Neutrophil (primary cell): ENCODE measurements at regions not wholly inside any gene's neighbourhood (a gene's known extent, or its start where the extent isn't known, plus 50 kb on each side); places are given as distances from the start of the nearest gene placed in this dataset.
"Not testable (repeated sequence)": the region's sequence is repeated elsewhere in the genome, so short reads cannot be mapped to it uniquely, and the experiment has no call there.

Source experiments
- H3K27ac ChIP-seq: fragments of 200-600 bp; sonication (generic); 2 replicates; pipeline ENCODE4 v1.5.1; 2016; ENCODE audit warnings: mild to moderate bottlenecking, moderate library complexity
- H3K27me3 ChIP-seq: fragments of 200-600 bp; sonication (generic); 2 replicates; pipeline ENCODE4 v1.6.0; 2016; ENCODE audit warnings: mild to moderate bottlenecking
- H3K36me3 ChIP-seq: fragments of 200-600 bp; sonication (generic); 2 replicates; pipeline ENCODE4 v1.5.1; 2017
- H3K4me1 ChIP-seq, 2 experiments: fragments of 200-600 bp in 1 of 2; sonication (generic) in 1 of 2; 1 replicate in 1 of 2; 2 replicates in 1 of 2; pipeline versions ENCODE4 v1.5.1 to v1.6.1; 2013 to 2016; ENCODE audit warnings: low read depth in 1 of 2, low read length in 1 of 2, mild to moderate bottlenecking in 1 of 2, moderate library complexity in 1 of 2; ENCODE audit not compliant: control insufficient read depth in 1 of 2, insufficient read depth in 1 of 2
- H3K4me3 ChIP-seq, 2 experiments: fragments of 200-600 bp in 1 of 2; sonication (generic) in 1 of 2; 1 replicate in 1 of 2; 2 replicates in 1 of 2; pipeline ENCODE4 v1.5.1; 2013 to 2016; ENCODE audit warnings: low read depth in 1 of 2, low read length in 1 of 2, mild to moderate bottlenecking in 1 of 2, moderate library complexity in 1 of 2
- H3K9me3 ChIP-seq: fragments of 200-600 bp; sonication (generic); 2 replicates; pipeline ENCODE4 v1.5.1; 2016
- CTCF ChIP-seq: fragments of 200-600 bp; sonication (generic); IDR thresholded peaks from 2 replicates; pipeline ENCODE4 v1.5.1; 2016; ENCODE audit warnings: antibody characterized with exemption

DNA sequence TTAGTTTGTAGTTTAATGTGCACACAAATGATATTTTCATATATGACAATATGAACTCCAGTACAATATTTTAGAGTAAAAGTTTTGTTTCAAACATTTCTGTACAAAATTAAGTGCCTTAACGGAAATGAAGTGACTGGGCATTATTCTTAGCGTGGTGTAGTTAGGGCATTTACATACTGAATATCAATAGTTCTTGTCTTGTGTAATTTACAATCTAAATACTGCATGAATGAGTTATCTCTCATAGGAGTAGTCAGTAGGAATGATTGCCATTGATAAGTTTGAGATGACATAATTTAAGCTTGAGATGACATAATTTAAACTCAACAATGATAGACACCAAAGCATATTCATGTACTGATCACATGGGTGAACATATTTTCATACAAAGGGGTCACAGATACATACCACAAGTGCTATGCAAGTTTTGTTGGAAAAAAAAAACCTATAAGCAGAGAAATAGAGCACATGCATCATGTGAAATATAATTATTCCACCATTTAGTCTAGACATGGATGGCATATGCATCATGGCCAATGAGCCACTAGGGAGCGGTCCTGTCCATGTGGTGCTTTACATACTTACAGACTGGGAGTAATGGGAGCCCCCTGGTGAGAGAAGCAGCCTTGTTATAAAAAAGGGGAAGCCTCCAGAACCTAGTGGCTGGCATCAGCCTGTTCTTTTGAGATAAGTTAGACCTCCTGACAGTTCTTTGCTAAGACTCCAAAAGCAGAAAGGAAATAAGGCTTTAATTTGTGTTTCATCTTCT, 1523.9 kb downstream of the MAT2B start:
- H3K27me3 ChIP-seq: no peaks in the 10 kb centered on the region
- no peak overlapping the region for H3K4me3 ChIP-seq
- TF ChIP-seq CTCF: no peak
- H3K36me3 ChIP-seq: no peaks in the 10 kb centered on the region
- no peaks in the 10 kb centered on the region for H3K9me3 ChIP-seq
- no peak overlapping the region for H3K27ac ChIP-seq
- H3K4me1 ChIP-seq: no peaks in the 10 kb centered on the region

- no peak overlapping the region for H3K27ac ChIP-seq
- H3K4me1 ChIP-seq: no peaks in the 10 kb centered on the region
- TF ChIP-seq CTCF: no peak
- H3K4me3 ChIP-seq: no peak overlapping the region
- H3K9me3 ChIP-seq: no peaks in the 10 kb centered on the region
- H3K36me3 ChIP-seq: no peaks in the 10 kb centered on the region
- H3K27me3 ChIP-seq: no peaks in the 10 kb centered on the region
Measured at GRCh38 chr5:165030971-165031370, 1525.6 kb downstream of the MAT2B start.

DNA sequence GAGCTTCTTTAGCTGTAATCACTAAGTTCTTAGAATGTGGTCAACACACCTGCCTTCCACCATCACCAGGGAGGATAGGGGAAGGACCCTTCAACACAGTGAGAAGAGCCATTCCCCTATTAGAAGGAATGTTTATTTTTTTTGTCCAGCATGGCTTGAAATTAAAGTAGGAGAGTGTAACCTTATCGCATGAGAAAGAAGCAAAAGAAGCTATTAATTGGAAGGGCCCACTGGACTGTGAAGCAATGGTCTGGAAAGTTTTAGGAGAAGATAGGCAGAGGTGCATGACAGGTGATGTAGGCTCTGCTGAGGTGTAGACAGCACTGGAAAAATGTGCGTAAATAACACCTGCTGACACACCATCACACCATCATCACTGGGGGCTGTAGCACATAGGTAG, 1526.0 kb downstream of the MAT2B start:
- no peaks in the 10 kb centered on the region for H3K27me3 ChIP-seq
- no peaks in the 10 kb centered on the region for H3K4me1 ChIP-seq

GRCh38 chr5:165035520-165035919, 1530.1 kb downstream of the MAT2B start:
- no peak overlapping the region for H3K27ac ChIP-seq
- no peaks in the 10 kb centered on the region for H3K27me3 ChIP-seq
- TF ChIP-seq CTCF: no peak
- no peaks in the 10 kb centered on the region for H3K36me3 ChIP-seq
- H3K9me3 ChIP-seq: no peaks in the 10 kb centered on the region
- no peak overlapping the region for H3K4me3 ChIP-seq
- H3K4me1 ChIP-seq: no peaks in the 10 kb centered on the region

More for the DNA sequence above, 1526.0 kb downstream of the MAT2B start:
- Histone ChIP-seq H3K27ac (no peak overlapping the region), H3K36me3 (no peaks in the 10 kb centered on the region), H3K4me3 (no peak overlapping the region), H3K9me3 (no peaks in the 10 kb centered on the region)
- TF ChIP-seq CTCF: no peak

DNA sequence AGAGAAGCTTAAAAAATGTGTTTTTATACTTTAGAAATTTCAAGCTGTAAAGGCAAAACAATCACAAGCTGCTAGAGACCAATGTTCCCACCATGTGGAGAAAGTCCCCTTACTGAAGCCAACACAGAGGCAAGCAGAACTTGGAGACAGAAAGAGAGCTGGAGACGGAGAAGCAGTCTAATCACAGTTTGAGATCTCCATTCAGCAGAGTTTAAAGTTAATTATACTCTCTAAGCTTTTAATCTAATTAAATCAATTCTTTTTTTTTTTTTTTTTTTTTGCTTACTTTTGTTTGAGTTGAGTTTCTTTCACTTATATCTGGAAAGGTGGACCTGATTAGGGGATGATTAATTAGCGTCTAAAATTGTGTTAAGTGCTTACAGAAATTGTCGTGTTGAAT, 1534.3 kb downstream of the MAT2B start:
- TF ChIP-seq CTCF: no peak
- Histone ChIP-seq H3K4me3 (no peak overlapping the region), H3K27ac (no peak overlapping the region), H3K4me1 (no peaks in the 10 kb centered on the region), H3K36me3 (no peaks in the 10 kb centered on the region), H3K9me3 (no peaks in the 10 kb centered on the region), H3K27me3 (no peaks in the 10 kb centered on the region)

DNA sequence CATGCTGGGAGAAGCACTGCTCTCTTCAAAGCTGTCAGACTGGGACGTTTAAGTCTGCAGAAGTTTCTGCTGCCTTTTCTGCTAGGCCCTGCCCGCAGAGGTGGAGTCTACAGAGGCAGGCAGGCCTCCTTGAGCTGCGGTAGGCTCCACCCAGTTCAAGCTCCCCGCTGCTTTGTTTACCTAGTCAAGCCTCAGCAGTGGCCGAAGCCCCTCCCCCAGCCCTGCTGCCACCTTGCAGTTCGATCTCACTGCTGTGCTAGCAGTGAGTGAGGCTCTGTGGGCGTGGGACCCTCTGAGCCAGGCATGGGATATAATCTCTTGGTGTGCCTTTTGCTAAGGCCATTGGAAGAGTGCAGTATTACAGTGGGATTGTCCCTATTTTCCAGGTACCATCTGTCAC, 1540.5 kb downstream of the MAT2B start:
- H3K27ac ChIP-seq, H3K4me3 ChIP-seq, H3K36me3 ChIP-seq, H3K4me1 ChIP-seq, H3K9me3 ChIP-seq, H3K27me3 ChIP-seq: not testable (repeated sequence)
